DOHH2 (cell line): ENCODE measurements at regions not wholly inside any gene's neighbourhood (a gene's known extent, or its start where the extent isn't known, plus 50 kb on each side); places are given as distances from the start of the nearest gene placed in this dataset.

Experiments
- EZH2phosphoT487 ChIP-seq: fragments of 200-600 bp; sonication (generic); IDR thresholded peaks from 2 replicates; pipeline ENCODE4 v1.6.1; 2017; ENCODE audit warnings: borderline replicate concordance, mild to moderate bottlenecking, antibody characterized with exemption, low read length, moderate library complexity, mixed read lengths
- TF ChIP-seq, protein P1 (sequence below): fragments of 200-600 bp; sonication (generic); IDR thresholded peaks from one replicate; pipeline ENCODE4 v1.5.1; 2014; ENCODE audit warnings: antibody characterized with exemption, mild to moderate bottlenecking, low read depth, low read length; ENCODE audit not compliant: poor library complexity, severe bottlenecking

- TF ChIP-seq, protein P1, sequence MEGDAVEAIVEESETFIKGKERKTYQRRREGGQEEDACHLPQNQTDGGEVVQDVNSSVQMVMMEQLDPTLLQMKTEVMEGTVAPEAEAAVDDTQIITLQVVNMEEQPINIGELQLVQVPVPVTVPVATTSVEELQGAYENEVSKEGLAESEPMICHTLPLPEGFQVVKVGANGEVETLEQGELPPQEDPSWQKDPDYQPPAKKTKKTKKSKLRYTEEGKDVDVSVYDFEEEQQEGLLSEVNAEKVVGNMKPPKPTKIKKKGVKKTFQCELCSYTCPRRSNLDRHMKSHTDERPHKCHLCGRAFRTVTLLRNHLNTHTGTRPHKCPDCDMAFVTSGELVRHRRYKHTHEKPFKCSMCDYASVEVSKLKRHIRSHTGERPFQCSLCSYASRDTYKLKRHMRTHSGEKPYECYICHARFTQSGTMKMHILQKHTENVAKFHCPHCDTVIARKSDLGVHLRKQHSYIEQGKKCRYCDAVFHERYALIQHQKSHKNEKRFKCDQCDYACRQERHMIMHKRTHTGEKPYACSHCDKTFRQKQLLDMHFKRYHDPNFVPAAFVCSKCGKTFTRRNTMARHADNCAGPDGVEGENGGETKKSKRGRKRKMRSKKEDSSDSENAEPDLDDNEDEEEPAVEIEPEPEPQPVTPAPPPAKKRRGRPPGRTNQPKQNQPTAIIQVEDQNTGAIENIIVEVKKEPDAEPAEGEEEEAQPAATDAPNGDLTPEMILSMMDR: no peak
- no peak for TF ChIP-seq EZH2phosphoT487
These were observed 148.5 kb upstream of the PDE10A start for GRCh38 chr6:165811512-165811911.
